SHP77 treated with DMSO at 0.1 percent for 48 hours (cell line): ENCODE measurements at regions not wholly inside any gene's neighbourhood (a gene's known extent, or its start where the extent isn't known, plus 50 kb on each side); places are given as distances from the start of the nearest gene placed in this dataset.

Experiments
- DNase-seq: peaks from one replicate; lab custom pipeline; 2025; lab: John Stamatoyannopoulos, UW

GRCh38 chr17:34178092-34178491 is 77.0 kb upstream of the CCL2 start:
- DNase-seq = no peak

- no peak for DNase-seq
Observed at GRCh38 chr17:34182036-34182803, 72.9 kb upstream of the CCL2 start.

- no peak for DNase-seq
Observed at GRCh38 chr17:34195987-34196386, 59.1 kb upstream of the CCL2 start.

- DNase-seq = no peak
Observed at GRCh38 chr17:34198519-34198918, 56.6 kb upstream of the CCL2 start.

GRCh38 chr17:34199454-34199853 is 55.6 kb upstream of the CCL2 start:
- no peak for DNase-seq

- peak; percentile 39 for DNase-seq
Observed at GRCh38 chr17:34199932-34200534, 55.1 kb upstream of the CCL2 start.

- DNase-seq = no peak
Observed at GRCh38 chr17:34201225-34201624, 53.9 kb upstream of the CCL2 start.

GRCh38 chr17:34201767-34202166 is 53.3 kb upstream of the CCL2 start:
- no peak for DNase-seq

GRCh38 chr17:34203018-34203638 is 52.0 kb upstream of the CCL2 start:
- DNase-seq = no peak

GRCh38 chr17:34204402-34204801 is 50.7 kb upstream of the CCL2 start:
- no peak for DNase-seq
